GM12875 (cell line): ENCODE measurements at regions not wholly inside any gene's neighbourhood (a gene's known extent, or its start where the extent isn't known, plus 50 kb on each side); places are given as distances from the start of the nearest gene placed in this dataset.

ENCODE experiments used
- H3K4me3 ChIP-seq: one replicate; pipeline ENCODE4 v1.5.1; 2011; ENCODE audit warnings: low read depth, low read length, control low read depth
- CTCF ChIP-seq: IDR thresholded peaks from 2 replicates; pipeline ENCODE4 v1.5.1; 2011; ENCODE audit warnings: low read depth, mild to moderate bottlenecking, control low read depth, inconsistent platforms, low read length, moderate library complexity, borderline replicate concordance; ENCODE audit not compliant: insufficient read depth

GRCh38 chr15:79700951-79701480 lies 195.8 kb downstream of the MTHFS start:
- H3K4me3 ChIP-seq: no peak overlapping the region
- no peak for TF ChIP-seq CTCF

GRCh38 chr15:79702621-79703020 lies 194.2 kb downstream of the MTHFS start:
- no peak for TF ChIP-seq CTCF
- no peak overlapping the region for H3K4me3 ChIP-seq

- no peak overlapping the region for H3K4me3 ChIP-seq
- TF ChIP-seq CTCF: no peak
Measured at GRCh38 chr15:79721256-79721655, 175.6 kb downstream of the MTHFS start.

- no peak for TF ChIP-seq CTCF
- H3K4me3 ChIP-seq: no peak overlapping the region
Measured at GRCh38 chr15:79724312-79724711, 172.5 kb downstream of the MTHFS start.

GRCh38 chr15:79724804-79725203 lies 172.0 kb downstream of the MTHFS start:
- TF ChIP-seq CTCF: no peak
- no peak overlapping the region for H3K4me3 ChIP-seq

GRCh38 chr15:79728867-79729266 lies 167.9 kb downstream of the MTHFS start:
- H3K4me3 ChIP-seq: no peak overlapping the region
- no peak for TF ChIP-seq CTCF

GRCh38 chr15:79736435-79737000 lies 160.3 kb downstream of the MTHFS start:
- no peak for TF ChIP-seq CTCF
- no peak overlapping the region for H3K4me3 ChIP-seq
